Stimulated activated CD4-positive, alpha-beta T cell treated with anti-CD3 and anti-CD28 coated beads, TNF-alpha, amount 100 ng/mL, for 1 hour (primary cell): ENCODE measurements at regions not wholly inside any gene's neighbourhood (a gene's known extent, or its start where the extent isn't known, plus 50 kb on each side); places are given as distances from the start of the nearest gene placed in this dataset.
"Not testable (repeated sequence)": the region's sequence is repeated elsewhere in the genome, so short reads cannot be mapped to it uniquely, and the experiment has no call there.

Source experiments
- DNase-seq, 3 donors: peaks; one replicate each; pipeline ENCODE4 v3.0.0-alpha.2; 2020; ENCODE audit warnings: low read depth in 3 of 3, low spot score in 1 of 3

DNA sequence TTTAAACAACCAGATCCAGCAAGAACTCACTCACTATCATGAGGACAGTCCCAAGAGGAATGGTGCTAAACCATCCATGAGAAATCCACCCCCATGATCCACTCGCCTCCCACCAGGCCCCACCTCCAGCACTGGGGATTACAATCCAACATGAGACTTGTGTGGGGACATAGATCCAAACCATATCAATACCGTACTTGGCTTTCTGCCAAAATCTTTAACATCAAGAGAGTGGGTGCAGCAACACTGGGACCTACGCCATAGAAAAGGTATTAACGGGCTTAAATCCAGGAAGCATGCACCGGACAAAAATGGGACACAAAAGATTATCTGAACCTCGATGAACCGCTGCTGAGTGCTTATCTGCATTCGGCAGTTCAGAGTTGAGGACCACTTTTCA, 322.3 kb upstream of the ARID1B start:
- no peak for DNase-seq

DNA sequence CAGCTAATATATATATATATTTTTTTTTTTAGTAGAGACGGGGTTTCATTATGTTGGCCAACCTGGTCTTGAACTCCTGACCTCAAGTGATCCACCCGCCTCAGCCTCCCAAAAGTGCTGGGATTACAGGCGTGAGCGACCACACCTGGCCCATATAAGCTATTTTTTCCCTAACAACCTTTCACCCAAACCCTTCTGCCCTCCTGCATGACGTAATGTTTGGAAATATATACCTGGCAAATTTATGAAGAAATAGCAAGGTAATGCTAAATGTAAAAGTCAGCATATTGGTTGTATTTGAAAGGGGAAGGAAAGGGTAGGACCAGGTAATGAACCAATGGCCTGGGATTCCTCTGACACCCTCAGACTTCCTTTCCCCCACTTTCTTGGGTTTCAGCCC, 325.5 kb upstream of the ARID1B start:
- no peak for DNase-seq

GRCh38 chr6:156451088-156451487, 326.1 kb upstream of the ARID1B start:
- no peak for DNase-seq

GRCh38 chr6:156450421-156450820, 326.8 kb upstream of the ARID1B start:
- no peak for DNase-seq

- DNase-seq = no peak
These were observed 327.6 kb upstream of the ARID1B start for GRCh38 chr6:156449569-156449968.

- DNase-seq = no peak
These were observed 328.1 kb upstream of the ARID1B start for GRCh38 chr6:156449128-156449527.

DNA sequence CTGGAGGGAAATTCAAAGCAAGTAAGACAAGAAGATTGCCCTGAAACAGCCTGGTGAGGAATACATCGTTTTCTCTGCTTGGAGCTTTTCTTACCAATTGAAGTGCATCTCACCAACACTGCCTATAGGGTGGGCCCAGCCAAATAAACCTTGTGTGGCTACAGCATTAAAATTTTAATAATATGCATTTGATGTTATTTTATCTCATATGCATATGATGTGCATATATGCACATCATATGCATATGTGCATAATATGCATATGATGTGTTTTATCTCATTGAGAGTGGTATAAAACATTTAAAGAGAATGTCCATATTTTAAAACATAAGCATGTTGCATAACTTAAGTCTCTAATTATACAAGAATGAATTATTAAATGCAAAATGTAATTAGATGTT, 328.6 kb upstream of the ARID1B start:
- no peak for DNase-seq

DNA sequence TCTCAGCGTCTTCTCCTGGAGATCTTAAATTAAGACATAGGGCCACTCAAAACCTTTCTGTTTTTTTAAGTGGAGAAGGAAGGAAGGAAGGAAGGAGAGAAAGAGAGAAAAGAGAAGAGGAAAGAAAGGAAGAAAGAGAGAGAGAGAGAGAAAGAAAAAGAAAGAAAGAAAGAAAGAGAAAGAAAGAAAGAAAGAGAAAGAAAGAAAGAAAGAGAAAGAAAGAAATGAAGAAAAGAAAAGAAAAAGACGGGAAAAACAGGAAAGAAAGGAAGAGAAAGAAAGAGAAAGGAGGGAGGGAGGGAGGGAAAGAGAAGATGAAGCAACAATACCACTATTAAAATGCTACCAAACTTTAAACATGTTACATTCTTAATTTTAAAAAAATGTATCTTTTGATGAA, 336.5 kb upstream of the ARID1B start:
- DNase-seq = no peak

DNA sequence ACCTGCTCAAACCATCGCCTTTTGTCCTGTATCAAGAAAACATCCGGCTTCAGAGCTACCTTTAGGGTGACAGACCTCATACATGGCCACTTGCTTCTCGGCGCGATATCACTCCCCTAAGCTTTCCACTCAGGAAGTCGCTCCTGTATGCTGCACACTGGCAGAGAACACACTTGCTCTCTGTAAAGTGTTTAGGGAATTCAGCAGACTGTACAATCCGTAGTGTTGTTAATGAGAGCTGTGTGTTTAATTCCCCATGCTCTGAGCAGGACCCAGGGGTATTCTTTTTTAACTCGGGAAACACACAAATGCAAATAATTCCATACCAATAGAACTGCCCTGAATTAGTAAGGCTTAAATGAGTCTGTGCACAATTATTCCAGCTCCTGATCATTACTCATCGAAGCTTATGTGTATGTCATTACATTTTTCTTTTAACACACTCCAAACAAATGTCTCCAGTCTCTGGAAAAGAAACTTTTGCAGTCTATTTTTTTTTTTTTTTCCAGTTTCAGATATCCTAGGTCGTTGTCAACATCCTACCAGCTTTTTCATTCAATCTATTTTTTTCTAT, 338.7 kb upstream of the ARID1B start:
- DNase-seq = no peak

GRCh38 chr6:156437121-156437879, 339.9 kb upstream of the ARID1B start:
- no peak for DNase-seq

DNA sequence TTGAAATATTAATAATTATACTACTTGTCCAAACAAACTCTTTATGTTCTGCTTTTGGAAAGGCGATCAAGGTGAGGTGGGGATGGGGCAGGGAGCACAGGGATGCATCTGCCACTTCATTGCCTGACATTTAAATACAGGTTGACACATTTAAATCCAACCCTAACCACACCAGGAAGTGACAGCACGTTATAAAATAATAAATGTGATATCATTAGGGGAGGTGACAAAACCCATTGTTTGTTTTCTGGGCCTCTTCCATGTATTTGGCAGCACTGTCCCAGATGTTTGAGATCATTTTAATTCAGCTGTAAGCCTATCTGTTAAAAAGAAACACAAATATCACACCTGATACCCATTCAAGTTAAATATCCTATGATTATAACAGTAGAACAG, 342.4 kb upstream of the ARID1B start:
- DNase-seq = no peak

DNA sequence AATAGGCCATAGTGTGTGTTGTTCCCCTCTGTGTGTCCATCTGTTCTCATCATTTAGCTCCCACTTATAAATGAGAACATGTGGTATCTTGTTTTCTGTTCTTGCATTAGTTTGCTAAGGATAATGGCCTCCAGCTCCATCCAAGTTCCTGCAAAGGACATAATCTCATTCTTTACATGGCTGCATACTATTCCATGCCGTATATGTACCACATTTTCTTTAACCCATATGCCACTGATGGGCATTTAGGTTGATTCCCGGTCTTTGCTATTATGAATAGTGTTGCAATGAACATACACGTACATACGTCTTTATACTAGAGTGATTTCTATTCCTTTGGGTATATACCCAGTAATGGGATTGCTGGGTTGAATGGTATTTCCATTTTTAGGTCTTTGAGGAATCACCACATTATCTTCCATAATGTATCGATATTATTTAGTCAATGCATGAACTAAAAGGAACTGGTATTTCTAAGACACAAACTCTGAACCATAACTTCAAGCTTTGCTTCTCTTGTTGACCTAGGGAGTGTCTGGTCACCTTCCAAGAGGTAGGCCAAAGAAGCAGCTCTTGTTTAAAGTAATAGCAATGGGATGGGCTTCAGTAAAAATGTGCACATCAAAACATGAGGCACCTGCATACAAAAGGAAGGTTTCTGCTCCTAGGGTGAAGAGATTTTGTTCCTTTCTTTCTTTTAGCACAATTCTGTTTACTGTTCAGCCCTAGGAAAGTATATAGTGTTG, 343.0 kb upstream of the ARID1B start:
- DNase-seq = no peak

DNA sequence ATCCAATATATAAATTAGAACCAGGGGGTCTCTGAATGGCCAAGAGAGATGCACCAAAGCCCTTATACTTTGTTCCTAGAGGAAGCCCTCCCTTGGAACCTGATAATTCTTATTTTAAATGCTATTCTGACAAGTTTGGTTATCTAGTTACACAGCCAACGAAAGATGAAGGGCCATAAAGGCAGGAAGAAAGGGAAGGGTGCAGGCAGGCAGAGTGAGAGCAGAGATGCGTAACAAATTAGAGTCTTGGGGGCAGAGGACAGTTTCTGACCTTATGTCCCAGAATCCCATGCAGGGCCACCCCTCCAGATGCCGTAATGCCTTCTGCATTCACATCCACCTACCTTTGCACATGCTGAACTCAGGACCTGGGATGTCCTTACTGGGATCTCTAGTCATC, 344.6 kb upstream of the ARID1B start:
- no peak for DNase-seq

- DNase-seq = no peak
These were observed 346.8 kb upstream of the ARID1B start for GRCh38 chr6:156430386-156430785.

- no peak for DNase-seq
These were observed 349.8 kb upstream of the ARID1B start for GRCh38 chr6:156427345-156427744.

- no peak for DNase-seq
These were observed 351.7 kb upstream of the ARID1B start for GRCh38 chr6:156425359-156426020.

- DNase-seq = no peak
These were observed 353.3 kb upstream of the ARID1B start for GRCh38 chr6:156423829-156424228.

GRCh38 chr6:156423075-156423474, 354.1 kb upstream of the ARID1B start:
- DNase-seq = no peak

GRCh38 chr6:156421933-156422332, 355.2 kb upstream of the ARID1B start:
- DNase-seq = no peak

GRCh38 chr6:156421301-156421700, 355.9 kb upstream of the ARID1B start:
- DNase-seq = not testable (repeated sequence)

DNA sequence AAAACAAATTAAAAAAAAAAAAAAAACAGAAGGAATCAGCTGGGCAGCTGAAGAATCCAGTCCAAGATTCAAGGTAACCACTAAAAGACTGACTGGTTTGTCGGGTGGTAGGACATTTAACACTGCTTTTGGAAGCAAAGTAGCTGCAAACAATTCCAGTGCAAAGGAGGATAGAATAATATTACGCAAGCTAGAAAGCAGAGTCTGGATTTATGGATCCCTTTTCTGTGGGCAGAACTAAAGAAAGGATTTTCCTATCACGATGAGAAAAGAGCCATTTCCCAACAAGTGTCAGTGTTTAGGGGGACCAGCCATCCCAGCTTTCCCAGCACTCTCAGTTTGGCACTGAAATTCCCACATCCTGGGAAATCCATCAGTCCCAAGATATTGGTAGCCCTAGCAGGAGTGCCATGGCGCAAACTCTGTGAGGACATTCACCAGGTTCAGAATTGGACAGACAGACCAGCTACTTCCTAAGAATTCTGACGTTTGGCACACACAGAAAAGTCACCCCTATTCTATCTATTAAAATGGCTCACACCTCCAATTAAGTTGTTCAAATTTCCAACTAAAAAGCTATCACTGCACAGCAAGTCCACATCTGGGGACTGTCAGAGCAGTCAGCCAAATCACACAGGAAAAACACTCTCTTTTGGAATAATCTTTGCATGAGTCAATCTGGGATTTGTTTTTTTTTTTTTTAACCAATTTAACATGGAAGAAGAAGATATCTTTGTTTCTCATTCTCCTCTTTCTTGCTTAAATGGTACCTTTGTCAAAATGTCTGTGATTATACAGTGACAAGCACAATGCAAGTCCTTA, 356.8 kb upstream of the ARID1B start:
- no peak for DNase-seq
